ENCODE measurements at regions not wholly inside any gene's neighbourhood (a gene's known extent, or its start where the extent isn't known, plus 50 kb on each side); places are given as distances from the start of the nearest gene placed in this dataset.

DNA sequence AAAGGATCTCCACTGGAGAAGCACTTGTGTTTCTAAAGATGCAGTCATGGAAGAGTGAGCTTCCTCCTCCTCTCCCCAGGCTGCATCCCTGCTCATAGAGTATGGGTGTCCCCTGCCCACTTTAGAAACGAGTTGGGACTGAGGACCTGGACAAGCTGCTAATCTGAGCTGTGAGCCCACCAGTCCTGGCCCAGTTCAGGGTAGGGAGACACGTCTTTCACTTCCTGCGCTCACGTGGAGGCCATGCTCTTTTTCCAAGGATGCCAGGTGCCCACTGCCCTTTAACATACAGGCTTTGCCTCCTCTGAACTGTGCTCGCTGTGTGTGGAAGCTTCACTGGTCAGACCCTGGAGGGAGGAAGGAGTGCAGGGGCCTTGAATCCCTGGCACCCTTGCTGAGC is 316.3 kb downstream of the UACA start:
- intact Hi-C loops (cut with DNase I): no loop called here

GRCh38 chr15:70443486-70444273 is 319.7 kb downstream of the UACA start:
- no peak overlapping the region for H3K9ac ChIP-seq (ENCODE audit: low read length in 3 of 3)
- no peaks in the 10 kb centered on the region for H3K9me3 ChIP-seq (ENCODE audit: control insufficient read depth in 2 of 3, insufficient read depth in 1 of 3, low read length in 3 of 3)
- DNase-seq: peak in 1 of 5 donors; percentile 24
- no peak for FAIRE-seq
- no peaks in the 10 kb centered on the region for H3K27me3 ChIP-seq (ENCODE audit: control insufficient read depth, insufficient read depth, low read length)
- H3K4me1 ChIP-seq (ENCODE audit: control insufficient read depth in 2 of 3, insufficient read depth in 2 of 3, low read depth in 1 of 3, low read length in 3 of 3): no peaks in the 10 kb centered on the region
- no peak overlapping the region for H3K4me3 ChIP-seq (ENCODE audit: low read length in 3 of 3)
- TF ChIP-seq, protein P1, sequence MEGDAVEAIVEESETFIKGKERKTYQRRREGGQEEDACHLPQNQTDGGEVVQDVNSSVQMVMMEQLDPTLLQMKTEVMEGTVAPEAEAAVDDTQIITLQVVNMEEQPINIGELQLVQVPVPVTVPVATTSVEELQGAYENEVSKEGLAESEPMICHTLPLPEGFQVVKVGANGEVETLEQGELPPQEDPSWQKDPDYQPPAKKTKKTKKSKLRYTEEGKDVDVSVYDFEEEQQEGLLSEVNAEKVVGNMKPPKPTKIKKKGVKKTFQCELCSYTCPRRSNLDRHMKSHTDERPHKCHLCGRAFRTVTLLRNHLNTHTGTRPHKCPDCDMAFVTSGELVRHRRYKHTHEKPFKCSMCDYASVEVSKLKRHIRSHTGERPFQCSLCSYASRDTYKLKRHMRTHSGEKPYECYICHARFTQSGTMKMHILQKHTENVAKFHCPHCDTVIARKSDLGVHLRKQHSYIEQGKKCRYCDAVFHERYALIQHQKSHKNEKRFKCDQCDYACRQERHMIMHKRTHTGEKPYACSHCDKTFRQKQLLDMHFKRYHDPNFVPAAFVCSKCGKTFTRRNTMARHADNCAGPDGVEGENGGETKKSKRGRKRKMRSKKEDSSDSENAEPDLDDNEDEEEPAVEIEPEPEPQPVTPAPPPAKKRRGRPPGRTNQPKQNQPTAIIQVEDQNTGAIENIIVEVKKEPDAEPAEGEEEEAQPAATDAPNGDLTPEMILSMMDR (IDR thresholded peaks at IDR 0.05; ENCODE audit: borderline replicate concordance, extremely low read depth, insufficient read depth): no peak
- H3K36me3 ChIP-seq (ENCODE audit: control insufficient read depth in 2 of 3, insufficient read depth in 3 of 3, low read length in 3 of 3): no peaks in the 10 kb centered on the region
- intact Hi-C loops (cut with DNase I): no loop called here
- no peak overlapping the region for H3K27ac ChIP-seq (ENCODE audit: low read depth in 2 of 2, low read length in 2 of 2)

More for the DNA sequence above, 316.3 kb downstream of the UACA start:
- Histone ChIP-seq H3K9ac (ENCODE audit: low read length in 3 of 3) (no peak overlapping the region), H3K4me3 (ENCODE audit: low read length in 3 of 3) (no peak overlapping the region), H3K27ac (ENCODE audit: low read depth in 2 of 2, low read length in 2 of 2) (no peak overlapping the region), H3K27me3 (ENCODE audit: control insufficient read depth, insufficient read depth, low read length) (no peaks in the 10 kb centered on the region), H3K36me3 (ENCODE audit: control insufficient read depth in 2 of 3, insufficient read depth in 3 of 3, low read length in 3 of 3) (no peaks in the 10 kb centered on the region), H3K9me3 (ENCODE audit: control insufficient read depth in 2 of 3, insufficient read depth in 1 of 3, low read length in 3 of 3) (no peaks in the 10 kb centered on the region), H3K4me1 (ENCODE audit: control insufficient read depth in 2 of 3, insufficient read depth in 2 of 3, low read depth in 1 of 3, low read length in 3 of 3) (no peaks in the 10 kb centered on the region)
- FAIRE-seq (no peak), DNase-seq (no peak)
- TF ChIP-seq, protein P1 (IDR thresholded peaks at IDR 0.05; ENCODE audit: borderline replicate concordance, extremely low read depth, insufficient read depth): no peak

- H3K4me3 ChIP-seq (ENCODE audit: low read length in 3 of 3): no peak overlapping the region
- H3K4me1 ChIP-seq (ENCODE audit: control insufficient read depth in 2 of 3, insufficient read depth in 2 of 3, low read depth in 1 of 3, low read length in 3 of 3): no peaks in the 10 kb centered on the region
- no peaks in the 10 kb centered on the region for H3K36me3 ChIP-seq (ENCODE audit: control insufficient read depth in 2 of 3, insufficient read depth in 3 of 3, low read length in 3 of 3)
- intact Hi-C loops (cut with DNase I): no loop called here
- TF ChIP-seq, protein P1 (IDR thresholded peaks at IDR 0.05; ENCODE audit: borderline replicate concordance, extremely low read depth, insufficient read depth): no peak
- H3K27ac ChIP-seq (ENCODE audit: low read depth in 2 of 2, low read length in 2 of 2): no peak overlapping the region
- no peak for FAIRE-seq
- no peaks in the 10 kb centered on the region for H3K27me3 ChIP-seq (ENCODE audit: control insufficient read depth, insufficient read depth, low read length)
- H3K9me3 ChIP-seq (ENCODE audit: control insufficient read depth in 2 of 3, insufficient read depth in 1 of 3, low read length in 3 of 3): no peaks in the 10 kb centered on the region
- no peak overlapping the region for H3K9ac ChIP-seq (ENCODE audit: low read length in 3 of 3)
- peak in 2 of 5 donors; percentile 22 to 45 for DNase-seq
Measured at GRCh38 chr15:70442616-70443321, 320.6 kb downstream of the UACA start.
